Testis (tissue), 2 donors: ENCODE measurements at regions not wholly inside any gene's neighbourhood (a gene's known extent, or its start where the extent isn't known, plus 50 kb on each side); places are given as distances from the start of the nearest gene placed in this dataset.

ENCODE experiments used
- DNase-seq: peaks from one replicate; pipeline ENCODE4 v3.0.0-alpha.2; 2019
- H3K27ac ChIP-seq, 2 donors: fragments of 200-600 bp; sonication (generic); one replicate each; pipeline ENCODE4 v1.5.1; 2019
- H3K27me3 ChIP-seq: fragments of 200-600 bp; sonication (generic); one replicate; pipeline ENCODE4 v1.5.1; 2019
- H3K36me3 ChIP-seq: fragments of 200-600 bp; sonication (generic); one replicate; pipeline ENCODE4 v1.5.1; 2017; ENCODE audit warnings: low read depth; ENCODE audit errors: missing control alignments
- H3K4me1 ChIP-seq: fragments of 200-600 bp; sonication (generic); one replicate; pipeline ENCODE4 v1.5.1; 2019
- H3K4me3 ChIP-seq, 2 donors: fragments of 200-600 bp; sonication (generic); one replicate each; pipeline ENCODE4 v1.5.1; 2017 to 2019
- H3K9me3 ChIP-seq: fragments of 200-600 bp; sonication (generic); one replicate; pipeline ENCODE4 v1.5.1; 2017
- CTCF ChIP-seq, 3 experiments: fragments of 450-650 bp in 2 of 3; fragments of 200-600 bp in 1 of 3; sonication (generic) in 1 of 3; IDR thresholded peaks; one replicate each; pipeline ENCODE4 v1.5.1; 2016 to 2019; ENCODE audit warnings: antibody characterized with exemption in 3 of 3, mild to moderate bottlenecking in 2 of 3, moderate library complexity in 1 of 3
- POLR2A ChIP-seq: fragments of 450-650 bp; IDR thresholded peaks from one replicate; pipeline ENCODE4 v1.6.1; 2017; ENCODE audit warnings: antibody characterized with exemption, mild to moderate bottlenecking, moderate library complexity
- WGBS, 2 donors: methylation state at CpG; one replicate each; pipeline ENCODE4 v1.1.5; 2018; 5-methylcytosine and 5-hydroxymethylcytosine counted together
- intact Hi-C: fragments of 100-400 bp; cut with DNase I; formaldehyde crosslinking; loops from one replicate; pipeline ENCODE4 v1.15.1; 2023; ENCODE audit warnings: low total_unique reads

- Histone ChIP-seq H3K4me3 (no peak overlapping the region), H3K27ac (no peak overlapping the region), H3K27me3 (no peaks in the 10 kb centered on the region), H3K9me3 (no peaks in the 10 kb centered on the region), H3K4me1 (no peaks in the 10 kb centered on the region), H3K36me3 (no peaks in the 10 kb centered on the region)
- 61 to 80% methylated on average over 2 of the region's 2 CpGs for WGBS, 2 donors
- DNase-seq = no peak
- TF ChIP-seq POLR2A (no peak), CTCF (IDR thresholded peaks at IDR 0.05) (no peak)
- intact Hi-C loops = no loop called here
Observed at GRCh38 chr18:11324510-11324909, 175.1 kb upstream of the PIEZO2 start.

- 62 to 65% methylated on average over 8 to 11 of the region's 11 CpGs for WGBS, 2 donors
- no peaks in the 10 kb centered on the region for H3K36me3 ChIP-seq
- H3K27me3 ChIP-seq = no peaks in the 10 kb centered on the region
- intact Hi-C loops = no loop called here
- DNase-seq = peak; percentile 38
- no peak overlapping the region for H3K27ac ChIP-seq
- no peaks in the 10 kb centered on the region for H3K4me1 ChIP-seq
- TF ChIP-seq POLR2A (no peak), CTCF (IDR thresholded peaks at IDR 0.05) (no peak)
- H3K4me3 ChIP-seq = no peak overlapping the region
- H3K9me3 ChIP-seq = no peaks in the 10 kb centered on the region
Observed at GRCh38 chr18:11323359-11323819, 174.0 kb upstream of the PIEZO2 start.

- DNase-seq = no peak
- Histone ChIP-seq H3K36me3 (no peaks in the 10 kb centered on the region), H3K27ac (no peak overlapping the region), H3K9me3 (no peaks in the 10 kb centered on the region), H3K27me3 (no peaks in the 10 kb centered on the region), H3K4me3 (no peak overlapping the region), H3K4me1 (no peaks in the 10 kb centered on the region)
- intact Hi-C loops = no loop called here
- WGBS, 2 donors = 47 to 72% methylated on average over 3 to 7 of the region's 7 CpGs
- no peak for TF ChIP-seq CTCF (IDR thresholded peaks at IDR 0.05)
- TF ChIP-seq POLR2A = no peak
Observed at GRCh38 chr18:11322716-11323115, 173.3 kb upstream of the PIEZO2 start.

GRCh38 chr18:11322006-11322405 is 172.6 kb upstream of the PIEZO2 start:
- Histone ChIP-seq H3K27me3 (no peaks in the 10 kb centered on the region), H3K4me1 (no peaks in the 10 kb centered on the region), H3K36me3 (no peaks in the 10 kb centered on the region), H3K9me3 (no peaks in the 10 kb centered on the region), H3K4me3 (no peak overlapping the region), H3K27ac (no peak overlapping the region)
- 65 to 71% methylated on average over 4 of the region's 4 CpGs for WGBS, 2 donors
- DNase-seq = no peak
- intact Hi-C loops = no loop called here
- no peak for TF ChIP-seq POLR2A
- TF ChIP-seq CTCF (IDR thresholded peaks at IDR 0.05) = no peak

- 71% methylated on average over 11 of the region's 11 CpGs for WGBS, 2 donors
- Histone ChIP-seq H3K36me3 (no peaks in the 10 kb centered on the region), H3K27me3 (no peaks in the 10 kb centered on the region), H3K4me1 (no peaks in the 10 kb centered on the region), H3K9me3 (no peaks in the 10 kb centered on the region), H3K27ac (no peak overlapping the region), H3K4me3 (no peak overlapping the region)
- TF ChIP-seq POLR2A = no peak
- TF ChIP-seq CTCF (IDR thresholded peaks at IDR 0.05) = no peak
- no peak for DNase-seq
- intact Hi-C loops = no loop called here
Observed at GRCh38 chr18:11320986-11321385, 171.6 kb upstream of the PIEZO2 start.
